LNCaP clone FGC (cell line): ENCODE measurements at regions not wholly inside any gene's neighbourhood (a gene's known extent, or its start where the extent isn't known, plus 50 kb on each side); places are given as distances from the start of the nearest gene placed in this dataset.
"Not testable (repeated sequence)": the region's sequence is repeated elsewhere in the genome, so short reads cannot be mapped to it uniquely, and the experiment has no call there.

Experiments
- DNase-seq: peaks from one replicate; pipeline ENCODE4 v3.0.0-alpha.2; 2011; ENCODE audit warnings: low read depth
- H3K4me3 ChIP-seq: 2 replicates; pipeline ENCODE4 v1.5.1; 2011; ENCODE audit warnings: mild to moderate bottlenecking, low read depth, low read length, control low read depth
- TF ChIP-seq, protein P1 (sequence below): IDR thresholded peaks from 2 replicates; pipeline ENCODE4 v1.5.1; 2012; ENCODE audit warnings: mild to moderate bottlenecking; ENCODE audit not compliant: control insufficient read depth, insufficient read depth; ENCODE audit errors: extremely low read depth

- no peak overlapping the region for H3K4me3 ChIP-seq
- no peak for DNase-seq
- TF ChIP-seq, protein P1, sequence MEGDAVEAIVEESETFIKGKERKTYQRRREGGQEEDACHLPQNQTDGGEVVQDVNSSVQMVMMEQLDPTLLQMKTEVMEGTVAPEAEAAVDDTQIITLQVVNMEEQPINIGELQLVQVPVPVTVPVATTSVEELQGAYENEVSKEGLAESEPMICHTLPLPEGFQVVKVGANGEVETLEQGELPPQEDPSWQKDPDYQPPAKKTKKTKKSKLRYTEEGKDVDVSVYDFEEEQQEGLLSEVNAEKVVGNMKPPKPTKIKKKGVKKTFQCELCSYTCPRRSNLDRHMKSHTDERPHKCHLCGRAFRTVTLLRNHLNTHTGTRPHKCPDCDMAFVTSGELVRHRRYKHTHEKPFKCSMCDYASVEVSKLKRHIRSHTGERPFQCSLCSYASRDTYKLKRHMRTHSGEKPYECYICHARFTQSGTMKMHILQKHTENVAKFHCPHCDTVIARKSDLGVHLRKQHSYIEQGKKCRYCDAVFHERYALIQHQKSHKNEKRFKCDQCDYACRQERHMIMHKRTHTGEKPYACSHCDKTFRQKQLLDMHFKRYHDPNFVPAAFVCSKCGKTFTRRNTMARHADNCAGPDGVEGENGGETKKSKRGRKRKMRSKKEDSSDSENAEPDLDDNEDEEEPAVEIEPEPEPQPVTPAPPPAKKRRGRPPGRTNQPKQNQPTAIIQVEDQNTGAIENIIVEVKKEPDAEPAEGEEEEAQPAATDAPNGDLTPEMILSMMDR = no peak
Observed at GRCh38 chr12:84124211-84124610, 788.4 kb downstream of the SLC6A15 start.

- TF ChIP-seq, protein P1 = no peak
- no peak overlapping the region for H3K4me3 ChIP-seq
- no peak for DNase-seq
Observed at GRCh38 chr12:84117190-84117589, 795.4 kb downstream of the SLC6A15 start.

- no peak for DNase-seq
- H3K4me3 ChIP-seq = no peak overlapping the region
- TF ChIP-seq, protein P1 = no peak
Observed at GRCh38 chr12:84113666-84114065, 798.9 kb downstream of the SLC6A15 start.

DNA sequence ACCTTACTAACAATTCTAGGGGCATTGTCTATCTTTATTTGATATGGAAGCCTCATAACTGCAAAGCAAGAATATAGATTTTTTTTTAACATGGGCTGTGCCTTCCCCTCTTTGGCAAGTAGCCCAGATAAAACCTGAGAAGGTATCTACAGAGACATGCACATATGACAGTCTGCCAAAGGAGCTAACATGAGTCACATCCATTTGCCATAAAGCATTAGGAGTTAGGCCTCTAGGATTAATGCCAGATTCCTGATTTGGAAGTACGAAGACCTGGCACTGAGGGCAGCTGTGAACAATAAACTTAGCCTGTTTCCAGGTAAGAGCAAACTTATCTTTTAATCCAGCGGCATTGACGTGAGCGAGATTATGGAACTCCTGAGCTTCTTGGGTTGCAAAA lies 808.7 kb downstream of the SLC6A15 start:
- DNase-seq = not testable (repeated sequence)

GRCh38 chr12:84101963-84102362 lies 810.6 kb downstream of the SLC6A15 start:
- H3K4me3 ChIP-seq, DNase-seq: not testable (repeated sequence)

More for the DNA sequence above, 808.7 kb downstream of the SLC6A15 start:
- not testable (repeated sequence) for H3K4me3 ChIP-seq

DNA sequence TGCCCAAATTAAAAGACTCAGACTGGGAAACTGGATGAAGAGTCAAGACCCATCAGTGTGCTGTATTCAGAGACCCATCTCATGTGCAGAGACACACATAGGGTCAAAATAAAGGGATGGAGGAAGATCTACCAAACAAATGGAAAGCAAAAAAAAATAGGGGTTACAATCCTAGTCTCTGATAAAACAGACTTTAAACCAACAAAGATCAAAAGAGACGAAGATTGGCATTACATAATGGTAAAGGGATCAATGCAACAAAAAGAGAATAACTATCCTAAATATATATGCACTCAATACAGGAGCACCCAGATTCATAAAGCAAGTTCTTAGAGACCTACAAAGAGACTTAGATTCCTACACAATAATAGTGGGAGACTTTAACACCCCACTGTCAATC lies 813.0 kb downstream of the SLC6A15 start:
- not testable (repeated sequence) for DNase-seq

DNA sequence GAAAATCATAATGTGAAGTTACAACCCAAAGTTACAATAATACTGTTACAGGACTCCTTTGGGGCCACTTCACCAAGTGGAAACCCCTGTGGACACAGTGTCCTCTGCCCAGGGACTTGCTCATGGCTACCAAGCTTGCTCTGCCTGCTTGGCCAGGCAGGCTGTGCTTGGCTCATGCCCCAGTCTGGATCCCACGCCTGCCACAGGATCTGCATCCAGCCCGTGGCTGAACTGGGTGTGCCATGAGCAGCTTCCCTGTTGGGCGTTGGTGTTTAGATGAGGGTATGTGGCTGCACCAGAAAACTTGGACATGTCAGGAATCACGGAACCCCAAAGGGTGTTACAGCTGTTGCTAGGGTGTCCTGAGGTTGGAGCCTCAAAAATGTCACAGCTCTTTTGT lies 820.9 kb downstream of the SLC6A15 start:
- DNase-seq = no peak
- TF ChIP-seq, protein P1 = no peak
- no peak overlapping the region for H3K4me3 ChIP-seq

More for the DNA sequence above, 813.0 kb downstream of the SLC6A15 start:
- H3K4me3 ChIP-seq = not testable (repeated sequence)

DNA sequence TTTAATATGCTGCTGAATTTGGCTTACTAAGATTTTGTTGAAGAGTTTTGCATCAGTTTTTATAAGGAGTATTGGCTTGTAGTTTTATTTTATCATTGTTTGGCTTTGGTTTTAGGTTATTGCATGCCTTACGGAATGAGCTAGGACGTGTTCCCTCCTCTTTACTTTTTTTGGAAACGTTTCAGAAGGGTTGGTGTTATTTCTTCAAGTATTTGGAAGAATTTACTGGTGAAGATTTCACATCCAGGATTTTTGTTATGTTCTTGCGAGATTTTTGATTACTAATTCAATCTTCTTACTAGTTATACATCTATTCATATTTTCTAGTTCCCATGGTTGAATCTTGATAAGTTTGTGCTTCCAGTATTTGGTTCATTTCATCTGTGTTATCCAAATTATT lies 823.2 kb downstream of the SLC6A15 start:
- TF ChIP-seq, protein P1 = no peak
- DNase-seq = no peak
- H3K4me3 ChIP-seq = no peak overlapping the region

DNA sequence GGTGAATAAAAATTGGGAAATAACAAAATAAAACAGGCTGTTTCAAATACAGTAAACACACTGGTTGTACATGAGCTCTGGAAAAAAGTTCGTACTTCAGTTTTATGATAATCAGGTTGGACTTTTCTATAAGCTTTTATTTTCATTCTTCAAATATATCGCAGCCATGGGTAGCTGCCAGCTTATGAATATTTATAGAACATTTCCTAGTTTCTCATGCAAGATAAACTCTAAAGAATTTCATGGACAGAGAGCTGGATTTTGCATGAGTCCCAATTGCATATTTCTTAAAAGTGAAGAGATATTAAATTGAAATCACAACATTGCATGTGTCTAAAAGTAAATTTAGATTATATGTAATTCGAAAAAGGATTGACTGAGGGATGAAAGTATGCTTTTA lies 827.6 kb downstream of the SLC6A15 start:
- no peak for DNase-seq
- TF ChIP-seq, protein P1 = no peak
- H3K4me3 ChIP-seq = no peak overlapping the region
